NCI-H2107 (cell line): ENCODE measurements at regions not wholly inside any gene's neighbourhood (a gene's known extent, or its start where the extent isn't known, plus 50 kb on each side); places are given as distances from the start of the nearest gene placed in this dataset.

Source experiments
- DNase-seq: peaks from one replicate; lab custom pipeline; 2025; lab: John Stamatoyannopoulos, UW

DNA sequence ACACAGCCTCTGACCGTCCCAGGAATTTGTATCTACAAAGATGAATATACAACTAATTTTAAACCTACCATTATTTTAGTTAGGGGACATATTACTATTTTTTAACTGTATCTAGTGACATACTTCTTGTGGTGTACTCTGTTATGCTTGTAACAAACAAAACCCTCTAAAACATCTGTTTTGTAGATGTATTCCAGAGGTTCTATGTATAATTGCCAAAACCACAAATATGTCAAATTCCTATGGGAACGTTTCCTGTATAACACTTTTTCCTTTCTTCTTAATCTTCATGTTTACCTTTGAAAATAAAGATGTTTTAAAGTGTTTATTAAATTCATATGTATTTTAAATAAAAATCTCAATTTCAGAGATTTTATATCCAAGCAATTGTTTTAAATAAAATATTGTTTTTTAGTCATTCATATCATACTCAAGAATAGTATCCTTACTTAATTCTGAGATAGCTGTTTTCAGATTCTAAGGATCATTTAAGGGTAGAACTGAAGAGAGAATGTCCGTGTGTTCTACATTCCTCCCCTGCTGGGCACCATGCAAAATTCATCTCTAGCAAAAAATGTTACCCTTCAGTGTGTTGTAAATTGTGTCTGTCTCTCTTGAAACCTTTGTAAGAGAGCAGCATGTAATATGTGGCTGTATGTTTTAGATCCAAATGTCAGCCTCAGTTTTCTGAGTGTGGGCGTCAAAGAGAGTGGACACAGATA, 1327.7 kb downstream of the EFNB2 start:
- no peak for DNase-seq

- DNase-seq = no peak
These were observed 1333.1 kb downstream of the EFNB2 start for GRCh38 chr13:105202354-105202753.

GRCh38 chr13:105201351-105201750, 1334.1 kb downstream of the EFNB2 start:
- DNase-seq = no peak

GRCh38 chr13:105200181-105200580, 1335.3 kb downstream of the EFNB2 start:
- DNase-seq = no peak

- no peak for DNase-seq
These were observed 1339.4 kb downstream of the EFNB2 start for GRCh38 chr13:105196052-105196451.

DNA sequence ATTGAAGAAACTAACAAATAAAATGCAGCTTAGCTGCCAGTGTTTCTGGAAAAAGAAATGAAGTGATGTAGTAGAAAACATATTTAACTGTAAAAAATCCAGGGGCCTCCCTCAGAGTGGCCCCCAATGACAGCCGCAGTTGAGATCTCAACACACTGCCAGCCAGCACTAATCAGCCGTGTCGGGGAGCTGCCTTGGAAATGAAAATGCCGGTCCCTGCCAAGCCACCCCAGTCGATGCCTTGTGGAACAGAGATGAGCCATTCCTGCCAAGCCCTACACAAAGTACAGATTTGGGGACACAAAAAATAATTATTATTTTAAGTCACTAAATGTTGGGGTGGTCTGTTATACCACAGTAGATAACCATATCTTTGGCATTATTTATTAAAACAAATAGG, 1342.4 kb downstream of the EFNB2 start:
- DNase-seq = no peak

DNA sequence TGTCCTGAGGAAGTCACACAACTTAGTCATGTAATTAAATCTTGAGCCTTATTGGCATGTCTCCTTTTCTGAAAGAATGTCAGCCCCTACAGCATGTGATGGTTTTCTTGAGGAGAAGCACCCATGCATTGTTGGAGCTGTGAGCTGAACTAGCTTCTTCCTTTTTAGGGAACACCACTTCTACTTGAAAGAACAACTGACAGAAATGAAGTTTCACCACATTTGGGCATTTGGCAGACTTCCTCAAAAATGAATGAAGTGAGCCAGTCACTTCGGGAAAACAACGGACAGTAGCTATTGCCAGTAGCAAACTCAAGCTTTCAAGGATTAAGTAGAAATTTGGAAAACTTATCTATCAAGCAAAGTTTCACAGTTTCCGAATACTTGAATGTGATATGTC, 1351.3 kb downstream of the EFNB2 start:
- DNase-seq = no peak

DNA sequence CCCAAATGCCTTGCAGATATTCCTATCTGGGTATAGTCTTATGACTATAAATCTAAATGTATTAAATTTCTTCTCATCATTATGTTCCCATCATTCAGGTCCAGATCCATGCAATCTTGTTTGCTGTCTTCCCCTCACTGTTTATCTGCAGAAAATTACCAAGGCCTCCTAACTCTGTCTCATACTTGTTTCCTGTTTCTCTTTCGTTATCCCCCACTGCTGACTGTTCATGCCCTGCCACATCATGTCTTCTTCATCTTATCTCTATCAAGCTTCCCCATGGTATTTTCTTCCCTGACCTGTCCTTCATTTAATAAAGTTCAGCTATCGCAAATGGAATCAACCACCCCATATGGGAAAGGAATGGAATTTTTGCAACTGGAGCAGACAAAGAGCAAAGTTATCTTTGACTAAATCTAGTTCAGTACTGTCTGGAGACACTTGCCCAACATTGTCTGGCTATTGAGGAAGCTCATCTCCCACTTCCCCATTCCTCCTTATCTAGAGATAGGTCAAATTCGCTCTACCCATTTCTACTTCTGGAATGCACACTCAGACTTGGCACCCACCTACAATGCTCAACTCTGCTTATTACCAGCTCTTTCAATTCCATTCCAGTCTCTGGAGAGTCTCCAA, 1358.1 kb downstream of the EFNB2 start:
- DNase-seq = no peak

GRCh38 chr13:105170438-105170837, 1365.0 kb downstream of the EFNB2 start:
- DNase-seq = no peak

DNA sequence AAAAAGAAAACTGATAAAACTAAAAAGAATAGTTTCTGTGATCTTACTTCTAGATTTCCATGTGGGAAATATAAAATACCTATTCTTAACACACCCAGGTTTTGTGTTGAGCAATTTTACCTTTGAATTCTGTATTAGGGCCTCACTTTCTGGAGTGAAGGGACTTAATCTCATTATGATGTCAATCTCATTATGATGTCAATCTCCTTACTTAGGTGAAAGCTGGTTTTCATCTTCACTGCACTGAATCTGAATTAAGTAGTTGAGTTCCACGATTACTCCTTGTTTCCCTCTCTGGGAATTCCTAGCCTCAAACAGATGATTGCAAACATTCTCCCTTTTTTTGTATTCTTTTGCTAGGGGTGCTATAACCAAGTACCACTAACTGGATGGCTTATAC, 1367.2 kb downstream of the EFNB2 start:
- DNase-seq = no peak

DNA sequence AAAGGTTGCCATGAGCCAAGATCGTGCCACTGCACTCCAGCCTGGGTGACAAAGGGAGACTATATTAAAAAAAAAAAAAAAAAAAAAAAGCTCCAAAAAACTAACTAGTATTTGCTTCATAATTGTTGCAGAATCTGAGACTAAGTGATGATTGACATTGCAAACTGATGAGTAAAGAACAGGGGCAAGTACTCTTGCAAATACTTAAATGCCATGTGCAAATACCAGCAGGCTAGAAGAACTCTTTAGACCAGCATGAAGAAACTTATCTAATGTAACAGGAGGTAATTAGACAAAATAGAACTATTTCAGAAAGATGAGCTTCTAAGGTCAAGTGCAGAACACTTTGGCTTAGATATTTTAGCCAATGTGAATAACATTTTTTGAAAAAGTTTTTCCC, 1368.1 kb downstream of the EFNB2 start:
- DNase-seq = no peak

DNA sequence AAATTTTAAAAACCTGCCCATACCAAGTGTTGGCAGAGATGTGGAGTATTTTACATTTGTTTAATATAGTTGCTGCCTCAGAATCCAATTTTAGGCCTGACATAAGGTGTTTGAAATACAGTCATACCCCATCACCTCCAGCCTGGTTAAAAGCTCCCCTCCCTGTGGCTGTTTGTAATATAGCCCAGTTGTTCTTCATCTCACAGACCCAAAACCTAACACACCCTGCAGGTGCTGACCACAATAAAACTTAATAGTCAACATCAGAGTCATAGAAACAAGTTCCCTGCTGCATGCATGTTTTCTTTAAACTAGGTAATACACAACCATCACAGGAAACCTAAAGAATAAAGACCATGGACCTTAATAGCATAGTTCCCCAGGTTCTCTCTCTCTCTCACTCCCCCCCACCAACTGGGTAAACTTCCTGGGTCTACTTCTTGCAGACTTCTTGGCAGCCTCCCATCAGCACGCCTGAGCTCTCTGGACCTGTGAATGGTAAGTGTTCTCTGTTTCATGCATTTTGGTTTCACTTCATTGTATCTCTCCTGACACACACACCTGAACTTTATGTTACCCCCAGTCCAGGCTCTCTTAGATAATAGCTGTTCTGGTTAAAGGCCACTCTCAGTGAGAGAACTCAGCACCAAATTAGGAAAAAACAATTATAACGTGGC, 1369.9 kb downstream of the EFNB2 start:
- no peak for DNase-seq

DNA sequence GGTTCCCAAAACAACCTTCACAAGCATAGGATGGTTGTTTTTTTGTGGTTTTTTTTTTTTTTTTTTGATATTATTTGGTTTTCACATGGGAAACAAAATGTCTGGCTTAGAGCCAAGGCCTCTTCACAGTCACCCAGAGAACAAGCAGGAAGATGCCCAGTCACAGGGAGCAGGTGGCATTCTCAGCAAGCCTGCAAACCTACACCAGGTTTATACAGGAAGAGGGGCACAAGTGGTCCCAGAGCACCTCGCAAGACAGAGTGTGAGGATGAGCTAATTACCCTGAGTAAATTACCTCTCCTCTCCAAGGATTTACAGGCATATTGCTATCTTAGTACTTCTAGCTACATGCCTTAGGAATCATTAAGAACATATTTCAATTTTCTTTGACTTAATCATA, 1375.6 kb downstream of the EFNB2 start:
- DNase-seq = no peak

DNA sequence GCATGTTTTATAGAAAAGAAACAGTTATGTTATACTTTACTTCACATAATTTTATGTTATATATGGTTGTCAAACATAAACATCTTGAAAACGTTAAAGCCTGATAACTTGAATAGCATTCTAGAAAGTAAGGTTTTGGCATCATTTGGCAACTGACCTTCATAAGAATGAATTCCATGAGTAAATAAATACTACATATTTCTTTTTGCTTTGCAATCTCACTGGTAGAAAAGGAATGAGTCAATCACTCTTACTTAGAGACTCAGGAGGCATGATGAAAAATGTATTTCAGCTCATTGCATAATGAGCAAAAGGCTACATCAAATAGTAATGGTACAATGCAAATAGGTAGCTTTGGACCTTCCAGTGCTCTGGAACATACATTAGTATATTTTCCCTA, 1381.9 kb downstream of the EFNB2 start:
- DNase-seq = no peak

GRCh38 chr13:105151639-105152038, 1383.8 kb downstream of the EFNB2 start:
- DNase-seq = no peak

DNA sequence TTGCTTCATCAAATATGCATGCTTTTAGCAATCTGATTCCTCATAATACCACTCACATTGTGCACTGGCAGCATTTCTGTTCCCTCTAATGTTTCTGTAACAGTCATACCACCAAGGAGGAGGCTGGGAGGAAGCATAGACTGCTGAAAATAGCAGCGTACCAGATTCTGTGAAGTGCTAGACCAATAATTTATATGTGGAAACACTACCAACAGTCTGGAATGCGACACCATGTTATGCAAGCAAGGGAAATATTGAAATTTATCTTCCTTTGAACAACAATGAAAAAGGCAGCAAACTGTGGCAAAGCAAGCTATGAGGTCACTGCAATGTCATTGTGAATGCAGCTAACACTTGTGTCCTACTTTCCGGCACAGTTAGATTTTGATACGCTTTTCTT, 1388.0 kb downstream of the EFNB2 start:
- no peak for DNase-seq

DNA sequence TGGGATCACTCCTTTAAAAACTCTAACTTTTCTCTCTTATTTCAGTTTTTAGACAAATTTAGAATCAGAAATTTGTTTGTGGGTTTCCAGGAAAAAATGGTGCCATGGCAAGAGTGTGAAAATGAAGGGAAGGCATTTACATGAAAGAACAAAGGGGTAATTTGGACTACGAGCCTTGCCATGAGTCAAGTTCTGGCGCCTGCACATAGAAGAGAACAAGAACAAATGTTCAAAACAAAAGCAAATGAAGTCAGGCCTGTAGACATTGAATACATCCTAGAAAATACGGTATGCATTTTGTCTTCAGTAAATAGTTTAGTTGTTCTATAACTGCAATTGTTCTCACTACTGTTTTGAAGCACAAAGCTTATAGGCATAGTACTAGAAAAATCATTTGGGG, 1390.5 kb downstream of the EFNB2 start:
- DNase-seq = no peak

DNA sequence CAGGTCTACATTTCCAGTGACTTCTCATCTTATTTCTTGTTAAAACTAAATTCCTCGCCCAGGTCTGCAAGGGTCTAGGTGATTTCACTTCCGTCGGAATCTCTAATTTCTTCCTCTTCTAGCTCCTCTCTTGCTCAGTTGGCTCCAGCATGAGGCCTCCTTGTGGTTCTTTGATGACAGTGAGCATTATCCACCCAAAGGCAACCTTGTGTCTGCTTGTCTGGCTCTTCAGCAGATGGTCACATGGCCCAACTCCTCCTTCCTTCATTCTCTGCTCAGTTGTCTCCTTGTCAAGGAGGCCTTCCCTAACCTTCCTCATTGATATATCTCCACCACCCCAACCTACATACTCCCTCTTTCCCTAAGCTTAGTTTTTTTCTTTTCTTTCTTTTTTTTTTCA, 1391.4 kb downstream of the EFNB2 start:
- DNase-seq = no peak

DNA sequence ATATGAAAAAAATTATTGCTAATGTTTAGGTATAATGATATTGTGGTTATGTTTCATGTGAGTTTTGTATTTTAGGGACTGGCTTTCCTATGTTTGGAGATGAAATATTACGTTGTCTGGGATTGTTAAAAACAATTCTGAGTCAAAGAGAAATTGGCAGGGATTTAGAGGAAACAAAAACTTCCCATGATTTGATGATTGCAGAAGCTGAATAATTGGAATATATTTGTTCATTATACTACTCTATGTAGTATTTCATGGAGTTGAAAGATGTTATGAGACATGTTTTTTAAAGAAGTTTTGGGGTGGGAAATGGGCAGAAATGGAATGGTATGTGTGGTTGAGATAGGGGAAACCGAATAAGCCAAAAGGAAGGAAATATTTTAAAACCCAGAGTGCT, 1392.9 kb downstream of the EFNB2 start:
- no peak for DNase-seq

DNA sequence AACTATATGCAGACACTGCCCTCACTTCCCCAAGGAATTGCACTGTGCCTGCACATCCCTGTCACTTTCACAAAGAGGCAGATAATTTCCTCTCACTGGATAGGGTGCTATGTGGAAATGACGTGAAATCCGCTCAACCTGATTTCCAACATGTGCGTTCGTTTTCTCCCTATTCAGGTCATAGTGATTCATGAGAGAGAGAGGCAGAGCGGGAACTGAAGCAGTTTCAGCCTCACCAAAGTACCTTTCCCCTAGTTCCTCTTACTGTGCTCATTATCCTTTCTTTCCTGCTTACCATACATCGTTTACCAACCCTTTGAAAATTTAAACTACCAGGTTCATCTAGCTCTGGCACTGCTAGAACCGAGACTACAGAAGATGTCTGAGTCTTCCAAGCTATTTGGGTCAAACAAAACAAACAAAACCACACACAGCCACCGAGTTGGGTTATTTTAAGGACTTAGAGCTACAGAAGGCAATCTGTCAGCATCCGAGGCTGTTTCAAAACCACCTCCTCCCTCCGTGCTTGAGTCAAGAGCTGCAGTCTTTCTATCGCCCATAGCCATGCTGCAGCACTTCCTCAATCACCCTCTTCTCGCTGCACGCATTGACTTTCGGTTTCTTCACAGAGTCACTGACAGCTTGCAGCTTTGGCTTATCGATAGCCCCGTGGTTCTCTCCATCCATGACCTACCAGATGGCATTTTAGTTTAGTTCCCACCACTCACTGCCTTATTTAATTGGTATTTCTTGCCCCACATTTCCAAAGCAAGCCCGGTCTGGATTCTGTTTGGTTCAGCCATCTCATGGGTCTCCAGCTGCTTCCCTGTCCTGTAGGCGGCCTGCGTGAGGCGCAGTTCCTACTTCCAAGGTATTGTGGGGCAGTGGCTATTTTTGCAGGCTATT, 1395.8 kb downstream of the EFNB2 start:
- peak; percentile 10 for DNase-seq

DNA sequence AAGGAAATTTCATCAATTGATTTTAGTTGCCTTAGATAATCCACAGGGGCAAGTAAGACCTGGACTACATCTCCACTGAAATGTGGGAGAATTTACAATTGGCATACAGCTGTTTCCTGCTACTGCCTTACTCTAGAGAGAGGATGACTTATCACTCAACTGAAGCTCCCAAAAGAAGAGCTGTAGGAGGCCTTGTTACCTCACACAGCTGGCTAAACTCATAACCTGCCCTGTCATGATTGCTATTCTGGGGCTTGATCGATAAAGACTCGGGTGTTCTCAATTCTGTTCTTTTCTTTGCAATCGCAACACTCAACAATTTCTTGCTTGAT, 1396.4 kb downstream of the EFNB2 start:
- DNase-seq = no peak

DNA sequence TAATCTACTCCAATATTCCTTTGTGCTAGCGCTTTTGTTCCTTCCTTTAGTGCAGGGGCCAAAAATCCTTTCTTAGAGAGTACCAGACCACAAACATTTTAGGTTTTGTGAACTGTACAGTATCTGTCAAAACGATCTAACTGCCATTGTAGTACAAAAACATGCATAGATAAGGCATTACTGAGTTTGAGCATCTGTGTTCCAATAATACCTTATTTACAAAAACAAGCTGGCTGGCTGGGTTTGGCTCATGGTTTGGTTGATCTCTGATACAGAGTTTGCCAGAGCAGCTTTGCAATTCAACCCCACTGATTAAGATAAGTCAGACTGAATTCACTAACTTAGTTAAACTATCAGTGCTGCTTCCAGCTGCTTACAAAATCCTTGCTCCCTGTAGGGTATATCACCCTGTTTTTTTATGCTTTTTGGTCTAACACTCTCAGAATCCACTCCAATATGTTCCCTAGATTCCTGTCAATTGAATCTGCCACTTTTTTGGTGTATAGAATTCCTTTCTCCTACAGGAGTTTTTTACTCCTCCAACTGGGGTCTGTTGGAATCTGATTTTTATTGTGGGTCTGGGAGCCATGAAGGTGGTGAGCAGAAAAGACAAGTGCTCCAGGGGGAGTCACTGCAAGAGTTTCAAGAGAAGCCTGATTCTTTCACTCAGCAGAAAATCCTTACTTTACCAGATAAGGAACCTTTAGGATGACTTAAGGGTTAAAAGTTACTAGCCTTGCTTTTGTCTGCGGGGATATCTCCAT, 1399.4 kb downstream of the EFNB2 start:
- DNase-seq = no peak
